Stimulated activated CD4-positive, alpha-beta T cell treated with anti-CD3 and anti-CD28 coated beads, Interleukin-1b, Interleukin-23, amount 100 ng/mL, for 48 hours (primary cell): ENCODE measurements at regions not wholly inside any gene's neighbourhood (a gene's known extent, or its start where the extent isn't known, plus 50 kb on each side); places are given as distances from the start of the nearest gene placed in this dataset.

ENCODE experiments used
- DNase-seq: peaks from one replicate; pipeline ENCODE4 v3.0.0-alpha.2; 2020

DNA sequence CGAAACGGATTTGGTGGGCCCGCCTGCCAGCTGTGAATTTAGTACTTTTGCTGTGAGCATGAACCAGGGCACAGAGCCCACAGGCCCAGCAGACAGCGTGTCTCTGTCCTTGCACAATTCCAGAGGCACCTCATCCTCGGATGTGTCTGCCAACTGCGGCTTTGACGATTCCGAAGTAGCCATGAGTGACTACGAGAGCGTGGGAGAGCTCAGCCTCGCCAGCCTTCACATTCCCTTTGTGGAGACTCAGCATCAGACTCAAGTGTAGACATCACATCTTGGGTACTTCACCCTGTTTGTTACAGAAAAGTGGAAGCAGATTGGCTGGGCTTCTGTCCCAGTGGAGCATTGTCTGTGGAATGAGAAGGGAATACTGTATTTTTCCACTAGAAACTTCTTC lies 78.6 kb upstream of the MTNR1B start:
- no peak for DNase-seq

DNA sequence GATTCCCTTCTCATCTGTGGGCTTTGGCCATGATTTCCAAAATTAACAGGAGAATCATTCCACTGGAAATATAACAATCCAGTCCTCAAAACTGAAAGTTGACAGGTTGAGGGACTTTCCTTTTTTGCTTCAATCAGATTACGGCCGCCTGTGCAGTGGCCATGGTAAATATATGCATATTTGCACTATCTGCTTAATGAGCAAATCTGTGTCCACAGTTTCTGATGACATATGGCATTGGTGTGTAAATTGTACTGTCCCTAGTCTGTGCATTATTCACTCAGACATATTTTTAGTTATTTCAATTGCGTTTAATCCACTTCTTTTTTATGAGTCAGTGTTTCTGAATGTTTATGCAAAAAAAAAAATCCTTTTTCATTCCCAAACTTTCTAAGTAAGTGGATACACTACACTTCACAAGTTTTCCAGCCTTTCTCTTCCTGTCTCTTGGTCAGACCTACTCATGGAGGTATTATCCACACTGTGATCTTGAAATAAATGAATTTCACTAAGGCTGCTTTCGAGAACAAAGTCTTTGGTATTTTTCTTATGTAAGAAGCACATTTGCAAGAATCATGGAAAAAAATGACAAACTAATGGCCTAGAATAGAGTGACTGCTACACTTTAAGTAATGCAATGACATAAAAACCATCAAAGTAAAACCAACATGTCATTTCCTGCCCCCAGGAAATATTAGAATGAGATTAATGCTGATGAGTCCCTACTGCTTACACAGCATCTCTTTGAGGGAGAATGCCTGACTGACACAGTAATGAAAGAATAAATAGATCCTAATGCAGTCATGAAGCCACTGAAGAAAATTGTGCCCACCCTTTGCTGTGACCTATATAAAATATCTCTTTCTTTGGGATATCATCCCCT lies 76.4 kb upstream of the MTNR1B start:
- DNase-seq = no peak

DNA sequence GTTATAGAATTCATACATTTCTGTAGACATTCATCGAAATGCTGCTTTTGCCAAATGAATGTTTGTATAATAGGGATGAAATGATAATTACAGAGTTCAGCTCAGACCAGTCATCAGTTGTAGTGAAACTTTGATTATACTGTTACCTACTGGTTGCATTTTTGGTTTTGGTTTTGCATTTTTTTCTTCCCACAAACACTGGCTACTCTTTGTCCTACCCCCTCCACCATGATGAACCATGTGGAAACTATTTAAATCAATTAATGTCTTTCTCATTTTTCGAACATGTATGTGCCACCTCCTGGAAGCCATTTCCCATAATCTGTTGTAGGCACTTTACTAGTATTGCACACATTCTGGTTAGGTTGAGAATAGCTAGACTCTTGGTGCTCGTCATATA lies 75.3 kb upstream of the MTNR1B start:
- DNase-seq = no peak

DNA sequence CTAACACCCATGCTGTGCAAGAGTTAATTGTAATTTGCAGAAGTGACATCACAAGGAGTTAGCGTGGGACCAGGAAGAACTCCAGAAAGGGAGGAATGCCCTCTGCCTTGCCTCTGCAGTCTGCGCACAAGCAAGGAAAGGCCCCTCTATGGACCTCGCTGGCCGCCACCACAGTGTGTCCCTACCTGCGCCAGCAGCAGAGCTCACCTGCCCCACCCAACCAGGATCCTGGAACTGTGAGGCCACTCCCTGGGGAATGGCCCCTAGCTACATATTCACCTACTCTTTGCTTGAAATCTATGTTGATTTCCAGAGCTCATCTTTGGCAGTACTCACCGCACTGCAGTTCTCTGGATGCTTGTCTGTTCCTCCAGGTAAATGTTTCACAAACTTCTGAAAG lies 72.0 kb upstream of the MTNR1B start:
- no peak for DNase-seq

DNA sequence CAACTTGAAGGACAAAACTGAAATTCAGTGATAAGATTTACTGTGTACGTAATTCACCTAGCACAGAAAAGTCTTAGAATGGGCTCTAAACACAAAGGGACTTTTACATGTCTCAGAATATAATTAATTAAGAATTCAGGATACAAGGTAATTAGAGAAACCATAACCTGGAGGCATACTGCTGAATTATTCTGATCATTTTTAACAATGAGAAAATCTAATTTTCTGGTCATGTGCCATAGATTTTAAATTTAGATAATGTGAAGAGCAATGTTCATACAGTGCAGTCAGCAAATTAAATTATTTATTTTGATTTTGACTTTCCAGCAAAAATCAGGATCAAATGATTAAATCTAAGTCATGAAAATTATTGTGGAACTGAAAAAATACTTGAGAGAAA lies 67.0 kb upstream of the MTNR1B start:
- DNase-seq = no peak

DNA sequence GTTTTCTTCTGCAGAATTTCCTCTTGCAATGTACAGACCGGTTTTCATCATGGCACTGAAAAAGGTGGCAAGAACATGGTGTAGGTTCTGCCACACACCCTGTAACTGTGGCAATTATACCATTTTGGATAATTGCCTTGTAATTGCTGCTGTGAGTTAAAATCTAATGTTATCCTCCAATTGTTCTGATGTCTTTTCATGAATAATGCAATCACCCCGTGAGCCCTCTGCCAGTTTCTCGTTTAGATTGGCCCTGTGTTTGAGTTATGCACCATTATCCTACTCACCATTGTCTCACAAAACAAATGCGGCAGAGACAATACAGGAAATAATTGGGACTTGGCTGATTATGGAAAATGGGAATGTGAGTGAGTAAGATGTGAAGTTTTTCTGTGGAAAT lies 61.8 kb upstream of the MTNR1B start:
- no peak for DNase-seq

DNA sequence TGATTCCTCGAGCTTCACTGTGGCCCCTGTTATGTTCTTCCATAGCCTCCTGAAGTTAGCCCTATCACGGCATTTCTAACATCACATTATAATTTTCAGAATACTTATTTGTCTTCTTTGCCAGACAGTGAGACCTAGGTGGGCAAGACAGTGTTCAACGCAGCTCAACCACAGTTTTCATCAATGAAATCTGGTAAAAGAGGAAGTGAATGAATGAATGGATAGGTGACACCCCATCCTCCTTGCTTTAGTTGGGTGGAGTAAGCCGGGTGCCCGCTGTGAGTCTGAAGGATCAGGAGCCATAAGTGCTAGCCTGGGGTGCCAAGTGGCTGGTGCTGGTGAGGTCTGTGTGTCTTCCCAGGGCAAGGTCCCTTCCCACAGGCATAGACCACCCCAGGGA lies 60.2 kb upstream of the MTNR1B start:
- no peak for DNase-seq

DNA sequence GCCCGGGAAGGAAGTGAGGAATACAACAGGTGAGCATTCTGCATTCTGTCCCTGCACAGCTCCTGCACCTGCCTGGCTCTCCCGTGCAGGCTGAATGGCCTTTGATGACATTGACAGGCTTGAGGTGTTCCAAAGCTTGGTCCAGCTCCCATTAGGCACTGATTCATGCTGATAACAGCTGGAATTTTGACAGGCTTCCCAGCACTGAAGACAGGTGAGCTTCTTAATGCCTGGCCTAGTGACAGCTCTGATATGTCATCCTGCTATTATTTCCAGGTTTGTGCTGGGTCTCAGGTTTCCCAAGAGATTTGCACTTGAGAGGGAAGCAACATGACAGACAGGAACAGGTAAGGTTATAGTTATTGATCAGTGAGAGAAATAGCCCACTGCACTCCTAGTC lies 58.0 kb upstream of the MTNR1B start:
- no peak for DNase-seq

DNA sequence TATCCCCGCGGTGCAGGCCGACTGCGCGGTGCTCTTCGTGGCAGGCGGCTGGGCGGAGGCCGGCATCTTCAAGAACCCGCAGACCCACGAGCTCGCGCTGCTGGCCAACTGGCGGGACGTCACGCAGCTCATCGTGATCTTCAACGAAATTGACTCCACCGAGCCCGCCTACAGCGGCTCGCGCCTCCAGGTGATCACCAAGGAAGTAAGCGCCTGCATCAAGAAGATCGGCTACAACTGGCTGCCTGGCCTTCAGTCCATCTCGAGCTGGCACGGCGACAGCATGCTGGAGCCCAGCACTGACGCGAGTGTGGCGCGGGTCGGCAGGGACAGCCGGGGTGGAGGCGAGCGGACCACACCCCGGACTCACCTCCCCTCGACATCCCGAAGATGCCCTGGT lies 53.9 kb upstream of the MTNR1B start:
- DNase-seq = no peak

DNA sequence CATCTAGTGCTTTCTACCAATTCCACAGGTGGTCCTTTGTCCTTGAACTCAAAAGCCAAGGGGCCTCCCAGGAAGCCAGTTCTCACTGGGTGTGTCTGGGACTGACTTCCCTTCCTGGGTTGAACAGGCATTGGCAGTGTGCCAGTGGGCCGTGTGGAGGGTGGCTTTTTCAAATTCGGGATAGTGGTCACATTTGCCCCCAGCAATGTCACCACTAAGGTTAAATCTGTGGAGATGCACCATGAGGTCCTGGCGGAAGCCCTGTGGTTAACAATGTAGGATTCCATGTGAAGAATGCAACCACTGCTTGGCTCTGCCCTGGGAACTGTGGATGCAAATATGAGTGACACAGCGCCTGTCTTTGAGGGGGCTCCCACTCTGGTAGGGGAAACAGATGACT lies 53.2 kb upstream of the MTNR1B start:
- DNase-seq = no peak

DNA sequence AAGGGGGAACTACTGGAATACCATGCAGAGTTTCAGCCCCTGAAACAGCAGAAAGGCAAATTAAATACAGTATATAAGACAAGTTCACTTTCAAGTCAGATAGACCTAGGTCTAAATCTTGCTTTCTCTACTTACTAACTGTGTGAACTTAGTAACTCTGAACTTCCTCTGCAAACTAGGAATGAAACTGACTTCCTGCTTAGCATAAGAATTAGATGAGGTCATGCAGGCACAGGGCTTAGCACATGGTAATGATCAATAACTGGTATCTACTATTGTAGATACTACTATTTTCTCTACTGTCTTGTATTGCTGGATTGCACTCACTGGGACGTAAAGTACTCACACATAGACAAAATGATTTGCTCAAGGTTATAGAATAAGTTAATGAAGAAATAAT lies 51.5 kb upstream of the MTNR1B start:
- DNase-seq = no peak

DNA sequence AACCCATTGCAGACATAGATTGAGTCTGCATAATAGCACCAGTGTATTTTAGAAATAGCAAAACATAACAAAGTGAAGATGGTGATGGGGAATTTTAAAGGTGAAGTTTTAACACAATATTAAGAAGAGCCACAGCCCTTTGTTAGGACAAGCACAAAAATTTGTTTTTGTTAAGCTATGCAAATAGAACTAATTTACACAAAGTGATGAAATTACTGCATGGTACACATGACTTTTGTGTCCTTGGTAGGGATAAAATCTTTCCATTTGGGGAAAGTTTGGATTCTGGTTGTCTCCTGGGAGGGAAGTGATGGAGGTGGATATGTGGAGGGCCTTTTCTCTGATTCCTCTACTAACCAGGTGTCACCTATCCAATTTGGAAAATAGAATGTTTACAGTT lies 50.4 kb upstream of the MTNR1B start:
- DNase-seq = no peak
